ENCODE measurements at regions not wholly inside any gene's neighbourhood (a gene's known extent, or its start where the extent isn't known, plus 50 kb on each side); places are given as distances from the start of the nearest gene placed in this dataset.

DNA sequence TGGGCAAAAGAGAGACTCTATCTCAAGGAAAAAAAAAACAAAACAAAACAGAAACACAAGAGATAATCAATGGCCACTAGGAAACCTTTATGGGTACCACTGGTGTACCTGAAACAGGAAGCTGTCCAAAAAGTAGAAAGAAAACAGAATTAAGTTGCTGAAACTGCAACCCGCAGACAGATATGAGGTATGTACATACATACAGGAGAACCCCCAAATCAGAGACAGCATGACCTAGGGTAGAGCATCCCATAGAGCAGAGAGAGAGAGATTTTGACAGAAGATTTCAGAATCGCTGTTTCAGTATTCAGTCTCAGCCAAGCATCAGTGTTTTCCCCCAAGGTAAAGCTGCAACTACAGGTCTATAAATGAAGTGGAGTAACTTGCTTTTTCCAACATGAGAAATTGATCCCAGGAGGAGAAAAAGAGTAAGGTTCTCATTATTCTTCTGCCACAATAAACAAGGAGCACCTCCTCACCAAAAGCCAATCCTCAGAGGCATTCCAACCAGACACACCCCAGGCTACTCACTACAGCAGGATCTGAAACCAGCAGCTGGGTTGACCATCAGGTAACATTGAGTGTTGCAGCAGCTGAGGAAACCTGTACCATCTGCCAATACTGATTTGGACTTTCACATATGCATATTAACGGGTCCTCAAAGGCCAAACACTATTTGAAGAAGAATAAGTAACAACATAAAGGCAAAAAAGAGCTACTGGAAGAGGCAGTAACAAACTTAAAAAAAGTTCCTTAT, 630.0 kb downstream of the TAF11L14 start:
- CTCF ChIA-PET: no interaction called here
- POLR2A ChIA-PET: no interaction called here
- H3K36me3 Mint-ChIP-seq (ENCODE audit: low read depth): no peaks in the 10 kb centered on the region
- intact Hi-C loops (cut with micrococcal nuclease): no loop called here
- no peak for TF ChIP-seq CTCF (IDR thresholded peaks at IDR 0.05)
- H3K4me3 Mint-ChIP-seq: no peak overlapping the region
- peaks cover 4% of the 10 kb centered on the region for H3K9me3 Mint-ChIP-seq
- no peak overlapping the region for H3K27ac Mint-ChIP-seq
- no peaks in the 10 kb centered on the region for H3K4me1 Mint-ChIP-seq (ENCODE audit: low read depth)
- no peaks in the 10 kb centered on the region for H3K27me3 Mint-ChIP-seq
- no peak for ATAC-seq
- no peak for DNase-seq

- Mint-ChIP-seq H3K36me3 (ENCODE audit: low read depth) (no peaks in the 10 kb centered on the region), H3K4me1 (ENCODE audit: low read depth) (no peaks in the 10 kb centered on the region), H3K4me3 (no peak overlapping the region), H3K9me3 (peaks cover 9% of the 10 kb centered on the region), H3K27ac (no peak overlapping the region), H3K27me3 (no peaks in the 10 kb centered on the region)
- ATAC-seq (no peak), DNase-seq (no peak)
- ChIA-PET POLR2A (no interaction called here), CTCF (no interaction called here)
- TF ChIP-seq CTCF (IDR thresholded peaks at IDR 0.05): no peak
- intact Hi-C loops (cut with micrococcal nuclease): no loop called here
These were observed 636.5 kb downstream of the TAF11L14 start for GRCh38 chr5:18270635-18271338.

- Mint-ChIP-seq H3K36me3 (ENCODE audit: low read depth) (no peaks in the 10 kb centered on the region), H3K27me3 (no peaks in the 10 kb centered on the region), H3K4me3 (no peak overlapping the region), H3K4me1 (ENCODE audit: low read depth) (no peaks in the 10 kb centered on the region), H3K27ac (no peak overlapping the region), H3K9me3 (no peaks in the 10 kb centered on the region)
- intact Hi-C loops (cut with micrococcal nuclease): no loop called here
- ChIA-PET CTCF (no interaction called here), POLR2A (no interaction called here)
- TF ChIP-seq CTCF (IDR thresholded peaks at IDR 0.05): no peak
- DNase-seq (no peak), ATAC-seq (no peak)
These were observed 642.7 kb downstream of the TAF11L14 start for GRCh38 chr5:18276939-18277338.

GRCh38 chr5:18281947-18282581, 647.8 kb downstream of the TAF11L14 start:
- intact Hi-C loops (cut with micrococcal nuclease): no loop called here
- H3K9me3 Mint-ChIP-seq: peaks cover 8% of the 10 kb centered on the region

More at GRCh38 chr5:18281947-18282581, 647.8 kb downstream of the TAF11L14 start:
- CTCF ChIA-PET: no interaction called here
- Mint-ChIP-seq H3K36me3 (ENCODE audit: low read depth) (no peaks in the 10 kb centered on the region), H3K27me3 (no peaks in the 10 kb centered on the region), H3K4me3 (no peak overlapping the region), H3K27ac (no peak overlapping the region), H3K4me1 (ENCODE audit: low read depth) (no peaks in the 10 kb centered on the region)
- POLR2A ChIA-PET: no interaction called here
- no peak for TF ChIP-seq CTCF (IDR thresholded peaks at IDR 0.05)
- ATAC-seq (no peak), DNase-seq (no peak)

Measured in activated CD8-positive, alpha-beta T cell treated with anti-CD3 and anti-CD28 coated beads for 36 hours (primary cell).